H9 (cell line): ENCODE measurements at regions not wholly inside any gene's neighbourhood (a gene's known extent, or its start where the extent isn't known, plus 50 kb on each side); places are given as distances from the start of the nearest gene placed in this dataset.

Source experiments
- DNase-seq: peaks from one replicate; pipeline ENCODE4 v3.0.0-alpha.2; 2017
- H2AFZ ChIP-seq: one replicate; pipeline ENCODE4 v1.6.1; 2013; ENCODE audit warnings: mild to moderate bottlenecking, low read length, control low read depth, moderate library complexity
- H2AK5ac ChIP-seq: 2 replicates; pipeline ENCODE4 v1.6.1; 2013; ENCODE audit warnings: low read length, control low read depth, mixed read lengths; ENCODE audit not compliant: insufficient read length
- H2BK120ac ChIP-seq: one replicate; pipeline ENCODE4 v1.6.1; 2013; ENCODE audit warnings: low read depth, mild to moderate bottlenecking, low read length, control low read depth, inconsistent platforms; ENCODE audit not compliant: poor library complexity, severe bottlenecking
- H2BK12ac ChIP-seq: 2 replicates; pipeline ENCODE4 v1.6.1; 2013; ENCODE audit warnings: low read length, control low read depth, mixed read lengths, low read depth; ENCODE audit not compliant: insufficient read length
- H2BK15ac ChIP-seq: 2 replicates; pipeline ENCODE4 v1.6.1; 2013; ENCODE audit warnings: low read depth, low read length, control low read depth
- H2BK20ac ChIP-seq: one replicate; pipeline ENCODE4 v1.6.1; 2013; ENCODE audit warnings: low read depth, mild to moderate bottlenecking, low read length, control low read depth, inconsistent platforms; ENCODE audit not compliant: poor library complexity, severe bottlenecking
- H2BK5ac ChIP-seq: 2 replicates; pipeline ENCODE4 v1.6.1; 2013; ENCODE audit warnings: low read length, control low read depth, mixed read lengths; ENCODE audit not compliant: insufficient read length
- H3K14ac ChIP-seq: 2 replicates; pipeline ENCODE4 v1.6.1; 2013; ENCODE audit warnings: low read length, control low read depth; ENCODE audit not compliant: insufficient read depth
- H3K18ac ChIP-seq: 2 replicates; pipeline ENCODE4 v1.6.1; 2013; ENCODE audit warnings: low read depth, mild to moderate bottlenecking, mixed read lengths, low read length, control low read depth; ENCODE audit not compliant: insufficient read length
- H3K23ac ChIP-seq: 2 replicates; pipeline ENCODE4 v1.6.1; 2013; ENCODE audit warnings: low read length, control low read depth, mixed read lengths, low read depth; ENCODE audit not compliant: insufficient read length
- H3K23me2 ChIP-seq: 2 replicates; pipeline ENCODE4 v1.6.1; 2013; ENCODE audit warnings: low read depth, mild to moderate bottlenecking, mixed read lengths, low read length, control low read depth; ENCODE audit not compliant: insufficient read length, poor library complexity, severe bottlenecking
- H3K27ac ChIP-seq: 2 replicates; pipeline ENCODE4 v1.5.1; 2013; ENCODE audit warnings: low read length, control low read depth, mixed read lengths, low read depth; ENCODE audit not compliant: insufficient read length
- H3K27me3 ChIP-seq: 2 replicates; pipeline ENCODE4 v1.6.1; 2013; ENCODE audit warnings: low read length, control low read depth, inconsistent platforms; ENCODE audit not compliant: insufficient read depth
- H3K4ac ChIP-seq: 2 replicates; pipeline ENCODE4 v1.6.1; 2013; ENCODE audit warnings: low read depth, mild to moderate bottlenecking, control low read depth, inconsistent platforms, low read length, moderate library complexity
- H3K4me1 ChIP-seq: 2 replicates; pipeline ENCODE4 v1.6.1; 2013; ENCODE audit warnings: low read length, control low read depth, inconsistent platforms; ENCODE audit not compliant: insufficient read depth
- H3K4me2 ChIP-seq: 2 replicates; pipeline ENCODE4 v1.6.1; 2013; ENCODE audit warnings: low read length, control low read depth, mixed read lengths; ENCODE audit not compliant: insufficient read length, insufficient read depth
- H3K56ac ChIP-seq: 2 replicates; pipeline ENCODE4 v1.6.1; 2013; ENCODE audit warnings: low read depth, mild to moderate bottlenecking, mixed read lengths, low read length, control low read depth; ENCODE audit not compliant: insufficient read length
- H3K79me1 ChIP-seq: 2 replicates; pipeline ENCODE4 v1.6.1; 2013; ENCODE audit warnings: low read depth, mild to moderate bottlenecking, moderate library complexity, low read length, control low read depth, inconsistent platforms; ENCODE audit not compliant: insufficient read depth, poor library complexity, severe bottlenecking
- H3K79me2 ChIP-seq: 2 replicates; pipeline ENCODE4 v1.6.1; 2013; ENCODE audit warnings: low read length, control low read depth, inconsistent platforms; ENCODE audit not compliant: insufficient read depth
- H3K9ac ChIP-seq: 2 replicates; pipeline ENCODE4 v1.6.1; 2013; ENCODE audit warnings: low read length, control low read depth, mixed read lengths; ENCODE audit not compliant: insufficient read length; ENCODE audit errors: extremely low read depth
- H3K9me3 ChIP-seq: one replicate; pipeline ENCODE4 v1.6.1; 2013; ENCODE audit warnings: low read depth, low read length, inconsistent platforms; ENCODE audit not compliant: control insufficient read depth
- H3T11ph ChIP-seq: one replicate; pipeline ENCODE4 v1.6.1; 2013; ENCODE audit warnings: mild to moderate bottlenecking, low read length, control low read depth, inconsistent platforms
- H4K20me1 ChIP-seq: one replicate; pipeline ENCODE4 v1.6.1; 2013; ENCODE audit not compliant: control insufficient read depth, insufficient read length, insufficient read depth
- H4K5ac ChIP-seq: 2 replicates; pipeline ENCODE4 v1.6.1; 2013; ENCODE audit warnings: low read depth, mild to moderate bottlenecking, mixed read lengths, low read length, control low read depth; ENCODE audit not compliant: insufficient read length
- H4K8ac ChIP-seq: replicated peaks from 2 replicates; pipeline ENCODE4 v1.6.1; 2013; ENCODE audit warnings: low read length, control low read depth, mixed read lengths, low read depth; ENCODE audit not compliant: insufficient read length
- H4K91ac ChIP-seq: 2 replicates; pipeline ENCODE4 v1.6.1; 2013; ENCODE audit warnings: low read depth, mild to moderate bottlenecking, moderate library complexity, mixed read lengths, low read length, control low read depth; ENCODE audit not compliant: insufficient read length
- H3K27ac Mint-ChIP-seq, 3 experiments: 2 replicates in 2 of 3; 3 replicates in 1 of 3; pipeline ENCODE4 v1.8.0; 2020 to 2021; ENCODE audit warnings: mixed read lengths in 3 of 3, mild to moderate bottlenecking in 1 of 3, moderate library complexity in 1 of 3
- H3K27me3 Mint-ChIP-seq: 2 replicates; pipeline ENCODE4 v1.8.0; 2021; ENCODE audit warnings: low read depth, mild to moderate bottlenecking, moderate library complexity, mixed read lengths
- H3K36me3 Mint-ChIP-seq, 3 experiments: 2 replicates in 2 of 3; 3 replicates in 1 of 3; pipeline ENCODE4 v1.8.0; 2020 to 2021; ENCODE audit warnings: low read depth in 3 of 3, mixed read lengths in 3 of 3; ENCODE audit not compliant: insufficient read depth in 1 of 3
- H3K4me1 Mint-ChIP-seq, 2 experiments: 2 replicates each; pipeline ENCODE4 v1.8.0; 2020; ENCODE audit warnings: mixed read lengths in 2 of 2
- H3K4me3 Mint-ChIP-seq, 2 experiments: 2 replicates in 1 of 2; 3 replicates in 1 of 2; pipeline ENCODE4 v1.8.0; 2020 to 2021; ENCODE audit warnings: mild to moderate bottlenecking in 2 of 2, mixed read lengths in 2 of 2, moderate library complexity in 1 of 2
- H3K9me3 Mint-ChIP-seq, 2 experiments: 2 replicates in 1 of 2; 3 replicates in 1 of 2; pipeline ENCODE4 v1.8.0; 2020; ENCODE audit warnings: mild to moderate bottlenecking in 2 of 2, mixed read lengths in 2 of 2, moderate library complexity in 1 of 2
- CTCF ChIP-seq: fragments of 200-600 bp; sonication (generic); conservative IDR thresholded peaks from 3 replicates; pipeline ENCODE4 v1.8.0; 2021; ENCODE audit warnings: antibody characterized with exemption, mild to moderate bottlenecking
- WGBS: extraction: QIAGEN DNeasy Blood & Tissue Kit; methylation state at CpG from one replicate; pipeline ENCODE4 v1.1.7; 2013; ENCODE audit warnings: missing lambda C conversion rate, low lambda C conversion rate, mixed read lengths; ENCODE audit not compliant: insufficient read length; ENCODE audit errors: extremely low coverage; 5-methylcytosine and 5-hydroxymethylcytosine counted together

GRCh38 chr11:29713831-29714320 is 303.0 kb downstream of the KCNA4 start:
- no peak overlapping the region for H2AFZ ChIP-seq
- H3K79me2 ChIP-seq = no peaks in the 10 kb centered on the region
- no peak overlapping the region for H3K56ac ChIP-seq
- no peak overlapping the region for H2BK15ac ChIP-seq
- TF ChIP-seq CTCF = no peak
- no peak overlapping the region for H3K4ac ChIP-seq
- H4K8ac ChIP-seq = no peak overlapping the region
- peaks cover 20 to 21% of the 10 kb centered on the region in 2 experiments for H3K4me1 Mint-ChIP-seq
- no peak overlapping the region for H3K4me3 Mint-ChIP-seq
- no peak overlapping the region for H4K91ac ChIP-seq
- H2BK12ac ChIP-seq = no peak overlapping the region
- no peak overlapping the region for H3T11ph ChIP-seq
- no peak overlapping the region for H3K27ac ChIP-seq
- no peak overlapping the region for H3K18ac ChIP-seq
- H3K23ac ChIP-seq = no peak overlapping the region
- H2BK5ac ChIP-seq = no peak overlapping the region
- no peak overlapping the region for H4K5ac ChIP-seq
- no peak for DNase-seq
- H3K14ac ChIP-seq = no peak overlapping the region
- H2BK120ac ChIP-seq = no peak overlapping the region
- no peak overlapping the region for H3K4me2 ChIP-seq
- no CpG with 5 or more reads among the region's 14 CpGs for WGBS
- no peaks in the 10 kb centered on the region for H3K9me3 ChIP-seq
- H3K9ac ChIP-seq = no peak overlapping the region
- H3K36me3 Mint-ChIP-seq = peaks cover 0 to 6% (median 0%) of the 10 kb centered on the region in 3 experiments; a peak in 2 of 7 replicates
- H2BK20ac ChIP-seq = no peak overlapping the region
- no peak overlapping the region for H2AK5ac ChIP-seq
- no peaks in the 10 kb centered on the region for H3K4me1 ChIP-seq
- H4K20me1 ChIP-seq = no peaks in the 10 kb centered on the region
- no peak overlapping the region for H3K27ac Mint-ChIP-seq
- H3K9me3 Mint-ChIP-seq = no peaks in the 10 kb centered on the region; a peak in 3 of 5 replicates
- no peaks in the 10 kb centered on the region for H3K27me3 Mint-ChIP-seq
- no peaks in the 10 kb centered on the region for H3K23me2 ChIP-seq
- no peaks in the 10 kb centered on the region for H3K27me3 ChIP-seq
- no peaks in the 10 kb centered on the region for H3K79me1 ChIP-seq
